HCT116 (cell line): ENCODE measurements at regions not wholly inside any gene's neighbourhood (a gene's known extent, or its start where the extent isn't known, plus 50 kb on each side); places are given as distances from the start of the nearest gene placed in this dataset.

Source experiments
- ATAC-seq: fragments of 200-7000 bp; cut with Tn5 transposase; 2 replicates; pipeline ENCODE4 v1.9.1; 2020; ENCODE audit warnings: mild to moderate bottlenecking, moderate library complexity
- BruUV-seq: library from RNA; stranded (reverse); fragments of 400-500 nt; replicated peaks from 2 replicates; lab custom pipeline; 2021; lab: Mats Ljungman, UMichigan
- CTCF ChIA-PET: fragments of 300-600 bp; sonication (Branson Sonifier 250); formaldehyde crosslinking; loops from one replicate; lab custom pipeline; 2021; ENCODE audit warnings: antibody characterized with exemption; lab: Charles Lee
- POLR2A ChIA-PET: fragments of 300-600, 350-600 bp; sonication (Branson Sonifier 250); formaldehyde crosslinking; loops from one replicate; lab custom pipeline; 2021; ENCODE audit warnings: antibody characterized with exemption; lab: Charles Lee
- RAD21 ChIA-PET, 2 experiments: fragments of 300-600 bp; sonication (Branson Sonifier 250); formaldehyde crosslinking; loops; one replicate each; lab custom pipeline; 2023; ENCODE audit warnings: low total read pairs in 2 of 2; ENCODE audit not compliant: uncharacterized antibody in 2 of 2, unreplicated experiment in 2 of 2, low non-redundant PET in 1 of 2; lab: Charles Lee
- DNase-seq: peaks from one replicate; pipeline ENCODE4 v3.0.0-alpha.2; 2010; ENCODE audit warnings: low read depth, low spot score
- H2AFZ ChIP-seq: fragments of 200-600 bp; shearing (Covaris generic), sonication (generic); 2 replicates; pipeline ENCODE4 v1.6.1; 2017; ENCODE audit warnings: low read depth, mixed run types, mixed read lengths, antibody characterized with exemption, low read length; ENCODE audit not compliant: poor library complexity, severe bottlenecking
- H3K27ac ChIP-seq: 2 replicates; pipeline ENCODE4 v1.5.1; 2012; ENCODE audit warnings: low read depth, low read length
- H3K27me3 ChIP-seq: fragments of 200-600 bp; sonication (generic); 2 replicates; pipeline ENCODE4 v1.6.1; 2016; ENCODE audit warnings: mixed run types, low read length, mixed read lengths; ENCODE audit not compliant: insufficient read depth
- H3K36me3 ChIP-seq, 2 experiments: fragments of 200-500 bp in 1 of 2; fragments of 200-600 bp in 1 of 2; sonication (Bioruptor generic) in 1 of 2; sonication (generic) in 1 of 2; 2 replicates each; pipeline versions ENCODE4 v1.5.1 to v1.6.1; 2014 to 2016; ENCODE audit warnings: low read length in 2 of 2, inconsistent platforms in 1 of 2, mixed read lengths in 1 of 2, mixed run types in 1 of 2; ENCODE audit not compliant: insufficient read depth in 2 of 2, control insufficient read depth in 1 of 2
- H3K4me1 ChIP-seq, 2 experiments: fragments of 200-600 bp in 1 of 2; sonication (generic) in 1 of 2; 2 replicates each; pipeline versions ENCODE4 v1.5.1 to v1.6.1; 2012 to 2017; ENCODE audit warnings: low read length in 2 of 2, inconsistent platforms in 1 of 2, mild to moderate bottlenecking in 1 of 2, mixed read lengths in 1 of 2, mixed run types in 1 of 2, moderate library complexity in 1 of 2; ENCODE audit not compliant: insufficient read depth in 2 of 2, control insufficient read depth in 1 of 2
- H3K4me2 ChIP-seq: fragments of 200-600 bp; sonication (generic); 2 replicates; pipeline ENCODE4 v1.6.1; 2017; ENCODE audit warnings: mixed run types, low read length, mixed read lengths
- H3K4me3 ChIP-seq, 2 experiments: fragments of 200-600 bp in 1 of 2; sonication (generic) in 1 of 2; replicated peaks in 1 of 2; 2 replicates each; pipeline ENCODE4 v1.5.1; 2011 to 2016; ENCODE audit warnings: low read length in 2 of 2, control low read depth in 1 of 2, low read depth in 1 of 2, mild to moderate bottlenecking in 1 of 2, mixed read lengths in 1 of 2, mixed run types in 1 of 2
- H3K79me2 ChIP-seq: fragments of 200-600 bp; sonication (generic); 2 replicates; pipeline ENCODE4 v1.6.1; 2017; ENCODE audit warnings: mild to moderate bottlenecking, mixed run types, low read length, moderate library complexity, mixed read lengths; ENCODE audit not compliant: insufficient read depth
- H3K9ac ChIP-seq: fragments of 200-600 bp; sonication (generic); 2 replicates; pipeline ENCODE4 v1.6.1; 2016; ENCODE audit warnings: low read length, mixed read lengths
- H3K9me2 ChIP-seq: fragments of 200-600 bp; sonication (generic), shearing (Covaris generic); 2 replicates; pipeline ENCODE4 v1.6.1; 2017; ENCODE audit warnings: mixed run types, mild to moderate bottlenecking, moderate library complexity; ENCODE audit not compliant: insufficient read depth
- H3K9me3 ChIP-seq, 2 experiments: fragments of 200-500 bp in 1 of 2; fragments of 200-600 bp in 1 of 2; sonication (Bioruptor generic) in 1 of 2; sonication (generic) in 1 of 2; 2 replicates each; pipeline ENCODE4 v1.6.1; 2014 to 2017; ENCODE audit warnings: low read length in 2 of 2, mixed read lengths in 2 of 2, inconsistent platforms in 1 of 2, low read depth in 1 of 2, mild to moderate bottlenecking in 1 of 2, mixed run types in 1 of 2, moderate library complexity in 1 of 2; ENCODE audit not compliant: control insufficient read depth in 1 of 2, insufficient read depth in 1 of 2
- H4K20me1 ChIP-seq: fragments of 200-600 bp; sonication (generic), shearing (Covaris generic); 2 replicates; pipeline ENCODE4 v1.6.1; 2017; ENCODE audit warnings: mixed run types, mild to moderate bottlenecking, moderate library complexity; ENCODE audit not compliant: insufficient read depth
- ATF3 ChIP-seq: IDR thresholded peaks from 2 replicates; pipeline ENCODE4 v1.6.1; 2012
- CEBPB ChIP-seq: IDR thresholded peaks from 2 replicates; pipeline ENCODE4 v1.6.1; 2012; ENCODE audit warnings: low read depth
- EGR1 ChIP-seq: IDR thresholded peaks from 2 replicates; pipeline ENCODE4 v1.6.1; 2012; ENCODE audit warnings: low read depth
- EZH2 ChIP-seq: fragments of 200-600 bp; sonication (generic); IDR thresholded peaks from 2 replicates; pipeline ENCODE4 v1.6.1; 2017; ENCODE audit warnings: antibody characterized with exemption, mixed run types
- EZH2phosphoT487 ChIP-seq: fragments of 200-600 bp; IDR thresholded peaks from 2 replicates; pipeline ENCODE4 v1.6.1; 2018; ENCODE audit warnings: antibody characterized with exemption, borderline replicate concordance
- MAX ChIP-seq: IDR thresholded peaks from 2 replicates; pipeline ENCODE4 v1.6.1; 2012
- POLR2AphosphoS5 ChIP-seq: IDR thresholded peaks from 2 replicates; pipeline ENCODE4 v1.6.1; 2011; ENCODE audit warnings: mild to moderate bottlenecking, low read depth, low read length, moderate library complexity
- REST ChIP-seq: IDR thresholded peaks from 2 replicates; pipeline ENCODE4 v1.6.1; 2012; ENCODE audit warnings: low read depth
- SIN3A ChIP-seq: IDR thresholded peaks from 2 replicates; pipeline ENCODE4 v1.6.1; 2012; ENCODE audit warnings: low read depth
- SRF ChIP-seq: IDR thresholded peaks from 2 replicates; pipeline ENCODE4 v1.6.1; 2012; ENCODE audit warnings: low read depth
- TCF7L2 ChIP-seq: IDR thresholded peaks from 2 replicates; pipeline ENCODE4 v1.7.0; 2011; ENCODE audit warnings: borderline replicate concordance, inconsistent platforms; ENCODE audit not compliant: insufficient read depth, insufficient read length; ENCODE audit errors: extremely low read depth
- ZFX ChIP-seq: fragments of 450-650 bp; IDR thresholded peaks from 2 replicates; pipeline ENCODE4 v1.6.1; 2017
- intact Hi-C: fragments of 100-400 bp; cut with micrococcal nuclease; formaldehyde crosslinking; loops from 2 replicates; pipeline ENCODE4 v1.10.0; 2022

- TF ChIP-seq POLR2AphosphoS5 (no peak), ATF3 (no peak), TCF7L2 (no peak), EZH2phosphoT487 (no peak), EGR1 (no peak), SRF (no peak), ZFX (no peak), SIN3A (no peak), REST (no peak), CEBPB (no peak), MAX (no peak), EZH2 (no peak)
- no peaks in the 10 kb centered on the region for H3K79me2 ChIP-seq
- CTCF ChIA-PET = no interaction called here
- BruUV-seq = no TSS peak
- no peak overlapping the region for H3K27ac ChIP-seq
- no peaks in the 10 kb centered on the region for H3K9me3 ChIP-seq
- no peak for DNase-seq
- RAD21 ChIA-PET = no interaction called here
- no peak overlapping the region for H3K4me2 ChIP-seq
- H2AFZ ChIP-seq = no peak overlapping the region
- H3K4me3 ChIP-seq = no peak overlapping the region
- H3K9ac ChIP-seq = no peak overlapping the region
- H3K4me1 ChIP-seq = no peaks in the 10 kb centered on the region
- POLR2A ChIA-PET = no interaction called here
- no peaks in the 10 kb centered on the region for H3K9me2 ChIP-seq
- H4K20me1 ChIP-seq = no peaks in the 10 kb centered on the region
- no peaks in the 10 kb centered on the region for H3K27me3 ChIP-seq
- no peak for ATAC-seq
- intact Hi-C loops = no loop called here
- H3K36me3 ChIP-seq = no peaks in the 10 kb centered on the region
Measured at GRCh38 chr6:121759370-121759769, 323.9 kb downstream of the GJA1 start.
